ENCODE measurements at regions not wholly inside any gene's neighbourhood (a gene's known extent, or its start where the extent isn't known, plus 50 kb on each side); places are given as distances from the start of the nearest gene placed in this dataset.

DNA sequence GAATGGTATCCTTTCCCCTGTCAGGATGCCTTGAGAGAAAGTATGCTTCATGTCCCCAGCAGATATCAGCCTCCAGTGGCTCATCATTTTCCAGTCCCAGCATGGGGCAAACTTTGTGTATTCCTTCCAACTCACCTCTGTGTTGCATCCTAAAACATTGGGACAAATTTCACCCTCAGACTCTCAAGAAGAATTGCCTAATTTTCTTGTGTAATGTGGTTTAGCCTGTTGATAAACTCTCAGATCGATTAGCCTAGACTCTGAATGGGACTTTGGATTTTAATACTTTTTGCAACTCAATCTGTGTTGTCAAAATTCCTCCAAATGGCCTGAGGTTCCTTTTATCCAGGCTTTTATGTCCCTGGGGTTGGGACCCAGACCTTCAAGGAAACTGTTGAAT, 805.3 kb downstream of the C4orf33 start:
- DNase-seq: no peak
- TF ChIP-seq, protein P1, sequence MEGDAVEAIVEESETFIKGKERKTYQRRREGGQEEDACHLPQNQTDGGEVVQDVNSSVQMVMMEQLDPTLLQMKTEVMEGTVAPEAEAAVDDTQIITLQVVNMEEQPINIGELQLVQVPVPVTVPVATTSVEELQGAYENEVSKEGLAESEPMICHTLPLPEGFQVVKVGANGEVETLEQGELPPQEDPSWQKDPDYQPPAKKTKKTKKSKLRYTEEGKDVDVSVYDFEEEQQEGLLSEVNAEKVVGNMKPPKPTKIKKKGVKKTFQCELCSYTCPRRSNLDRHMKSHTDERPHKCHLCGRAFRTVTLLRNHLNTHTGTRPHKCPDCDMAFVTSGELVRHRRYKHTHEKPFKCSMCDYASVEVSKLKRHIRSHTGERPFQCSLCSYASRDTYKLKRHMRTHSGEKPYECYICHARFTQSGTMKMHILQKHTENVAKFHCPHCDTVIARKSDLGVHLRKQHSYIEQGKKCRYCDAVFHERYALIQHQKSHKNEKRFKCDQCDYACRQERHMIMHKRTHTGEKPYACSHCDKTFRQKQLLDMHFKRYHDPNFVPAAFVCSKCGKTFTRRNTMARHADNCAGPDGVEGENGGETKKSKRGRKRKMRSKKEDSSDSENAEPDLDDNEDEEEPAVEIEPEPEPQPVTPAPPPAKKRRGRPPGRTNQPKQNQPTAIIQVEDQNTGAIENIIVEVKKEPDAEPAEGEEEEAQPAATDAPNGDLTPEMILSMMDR (IDR thresholded peaks at IDR 0.05; ENCODE audit: low read depth, low read length, missing control alignments): no peak
- no peaks in the 10 kb centered on the region for H3K27me3 ChIP-seq (replicated peaks)
- H3K4me3 ChIP-seq (ENCODE audit: low read depth, low read length): no peak overlapping the region
- H3K27ac ChIP-seq: no peak overlapping the region
- in situ Hi-C loops (cut with HindIII; ENCODE audit: low pct_ligation_motif_present, low sequenced_read_pairs): no loop called here
- H3K36me3 ChIP-seq (replicated peaks): no peaks in the 10 kb centered on the region

DNA sequence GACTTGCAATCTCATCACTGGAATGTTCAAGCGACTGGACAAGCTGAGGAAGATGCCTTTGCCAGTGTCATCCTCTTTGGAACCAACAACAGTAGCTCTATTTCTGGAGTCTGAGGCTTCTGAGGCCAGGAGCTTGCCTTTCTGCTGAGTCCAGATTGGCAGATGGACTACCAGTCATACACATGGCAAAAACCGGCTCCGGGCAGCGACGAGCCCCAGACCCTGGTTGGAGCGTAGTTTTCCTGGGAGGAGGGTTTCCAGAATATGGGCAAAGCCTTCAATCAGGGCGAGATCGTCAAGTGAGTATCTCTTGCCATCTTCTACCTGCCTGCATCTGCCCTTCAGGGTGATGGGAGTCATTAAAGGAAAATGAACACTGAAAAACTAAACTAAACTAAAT, 807.9 kb downstream of the C4orf33 start:
- no peak for DNase-seq
- Histone ChIP-seq H3K27me3 (replicated peaks) (no peaks in the 10 kb centered on the region), H3K36me3 (replicated peaks) (no peaks in the 10 kb centered on the region), H3K27ac (no peak overlapping the region), H3K4me3 (ENCODE audit: low read depth, low read length) (no peak overlapping the region)
- TF ChIP-seq, protein P1 (IDR thresholded peaks at IDR 0.05; ENCODE audit: low read depth, low read length, missing control alignments): no peak
- in situ Hi-C loops (cut with HindIII; ENCODE audit: low pct_ligation_motif_present, low sequenced_read_pairs): no loop called here

DNA sequence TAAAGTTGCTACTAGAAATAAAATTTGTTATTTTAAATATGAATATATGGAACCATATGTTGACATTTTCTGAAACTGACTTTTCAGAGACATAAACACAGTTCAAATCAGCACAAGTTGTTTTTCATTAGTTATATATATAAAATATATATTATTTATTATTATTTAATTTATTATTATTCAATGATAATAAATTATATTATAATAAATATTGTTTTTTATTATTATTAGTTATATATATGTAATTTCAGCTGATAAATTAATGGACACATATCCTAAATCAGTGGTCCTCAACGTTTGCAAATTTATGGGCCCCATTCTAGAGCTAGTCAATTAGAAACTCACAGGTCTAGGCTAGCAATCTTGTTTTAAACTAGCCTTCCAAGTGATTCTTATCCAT, 809.3 kb downstream of the C4orf33 start:
- no peak for DNase-seq
- TF ChIP-seq, protein P1 (IDR thresholded peaks at IDR 0.05; ENCODE audit: low read depth, low read length, missing control alignments): no peak
- H3K27ac ChIP-seq: no peak overlapping the region
- no peak overlapping the region for H3K4me3 ChIP-seq (ENCODE audit: low read depth, low read length)
- H3K27me3 ChIP-seq (replicated peaks): no peaks in the 10 kb centered on the region
- in situ Hi-C loops (cut with HindIII; ENCODE audit: low pct_ligation_motif_present, low sequenced_read_pairs): no loop called here
- no peaks in the 10 kb centered on the region for H3K36me3 ChIP-seq (replicated peaks)

DNA sequence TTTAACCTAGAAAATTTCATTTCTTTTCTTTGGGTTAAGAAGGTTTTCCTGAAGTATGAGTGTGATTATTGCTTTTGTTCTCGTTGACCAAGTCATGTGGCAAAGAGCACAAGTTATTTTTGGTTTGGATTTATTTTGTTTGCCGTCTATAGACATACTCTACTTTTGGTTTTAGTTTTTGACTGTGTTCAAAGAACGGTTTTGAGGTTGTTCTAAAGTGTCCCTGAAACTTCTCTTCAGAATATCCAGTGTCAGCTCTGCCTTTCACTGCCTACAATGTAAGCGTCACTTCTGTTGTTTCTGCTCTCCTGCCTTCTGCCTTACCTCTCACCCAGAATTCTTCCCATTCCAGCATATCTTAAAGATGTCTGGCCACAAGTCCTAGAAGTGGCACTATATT, 812.2 kb downstream of the C4orf33 start:
- Histone ChIP-seq H3K27me3 (replicated peaks) (no peaks in the 10 kb centered on the region), H3K27ac (no peak overlapping the region), H3K36me3 (replicated peaks) (no peaks in the 10 kb centered on the region), H3K4me3 (ENCODE audit: low read depth, low read length) (no peak overlapping the region)
- no peak for DNase-seq
- TF ChIP-seq, protein P1 (IDR thresholded peaks at IDR 0.05; ENCODE audit: low read depth, low read length, missing control alignments): no peak
- in situ Hi-C loops (cut with HindIII; ENCODE audit: low pct_ligation_motif_present, low sequenced_read_pairs): no loop called here

DNA sequence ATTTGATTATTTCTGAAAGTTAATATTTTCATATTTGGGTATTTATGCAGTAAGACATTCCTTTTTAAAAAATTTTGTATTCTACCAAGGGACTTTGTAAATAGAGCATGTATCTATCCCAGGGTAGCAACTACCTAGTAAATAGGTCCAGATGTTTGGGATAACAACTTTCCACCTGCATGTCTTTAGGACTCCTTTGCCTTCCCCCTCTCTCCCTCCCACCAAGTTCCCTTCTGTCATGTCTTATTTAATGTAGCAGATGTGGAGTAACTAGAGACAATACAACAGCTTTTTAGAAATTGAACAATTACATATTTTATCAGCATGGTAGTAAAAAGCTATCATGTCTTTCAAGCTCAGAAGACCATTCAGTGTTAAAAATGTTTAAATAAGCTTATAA, 821.0 kb downstream of the C4orf33 start:
- no peak overlapping the region for H3K4me3 ChIP-seq (ENCODE audit: low read depth, low read length)
- DNase-seq: no peak
- H3K27ac ChIP-seq: no peak overlapping the region
- in situ Hi-C loops (cut with HindIII; ENCODE audit: low pct_ligation_motif_present, low sequenced_read_pairs): no loop called here
- no peaks in the 10 kb centered on the region for H3K36me3 ChIP-seq (replicated peaks)
- TF ChIP-seq, protein P1 (IDR thresholded peaks at IDR 0.05; ENCODE audit: low read depth, low read length, missing control alignments): no peak
- no peaks in the 10 kb centered on the region for H3K27me3 ChIP-seq (replicated peaks)

DNA sequence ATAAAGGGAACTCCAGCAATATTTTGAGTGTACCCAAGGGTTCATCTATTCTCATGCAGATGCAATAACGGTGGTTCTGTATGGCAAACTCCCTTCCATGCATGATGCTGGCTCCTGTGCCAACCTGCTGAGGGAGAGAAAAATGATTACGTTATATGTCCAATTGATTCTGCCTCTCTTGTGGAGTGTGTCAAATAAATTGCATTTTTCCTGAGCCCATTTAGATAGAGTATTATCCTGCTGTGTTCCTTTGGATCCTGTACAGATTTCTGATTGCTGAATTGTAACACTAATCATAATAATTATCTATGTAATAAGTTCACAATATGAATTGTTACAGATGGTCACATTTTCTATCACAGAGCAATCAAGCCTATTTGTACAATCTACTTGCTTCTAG, 821.7 kb downstream of the C4orf33 start:
- H3K36me3 ChIP-seq (replicated peaks): no peaks in the 10 kb centered on the region
- H3K4me3 ChIP-seq (ENCODE audit: low read depth, low read length): no peak overlapping the region
- H3K27ac ChIP-seq: no peak overlapping the region
- no peak for DNase-seq
- TF ChIP-seq, protein P1 (IDR thresholded peaks at IDR 0.05; ENCODE audit: low read depth, low read length, missing control alignments): no peak
- in situ Hi-C loops (cut with HindIII; ENCODE audit: low pct_ligation_motif_present, low sequenced_read_pairs): no loop called here
- no peaks in the 10 kb centered on the region for H3K27me3 ChIP-seq (replicated peaks)

Data from brain microvascular endothelial cell (primary cell).